ENCODE measurements at regions not wholly inside any gene's neighbourhood (a gene's known extent, or its start where the extent isn't known, plus 50 kb on each side); places are given as distances from the start of the nearest gene placed in this dataset.
"Not testable (repeated sequence)": the region's sequence is repeated elsewhere in the genome, so short reads cannot be mapped to it uniquely, and the experiment has no call there.

- TF ChIP-seq EP300, POLR2AphosphoS5 (IDR thresholded peaks at IDR 0.05): not testable (repeated sequence)
Observed at GRCh38 chr6:8282946-8283345, 152.4 kb downstream of the SLC35B3 start.
